Fibroblast of the aortic adventitia (primary cell): ENCODE measurements at regions not wholly inside any gene's neighbourhood (a gene's known extent, or its start where the extent isn't known, plus 50 kb on each side); places are given as distances from the start of the nearest gene placed in this dataset.

ENCODE experiments used
- DNase-seq: peaks from one replicate; pipeline ENCODE4 v3.0.0-alpha.2; 2010; ENCODE audit warnings: low read depth
- H3K4me3 ChIP-seq: 2 replicates; pipeline ENCODE4 v1.5.1; 2011; ENCODE audit warnings: low read depth, mild to moderate bottlenecking, control low read depth, low read length, moderate library complexity
- TF ChIP-seq, protein P1 (sequence below): IDR thresholded peaks from 2 replicates; pipeline ENCODE4 v1.5.1; 2011; ENCODE audit warnings: mild to moderate bottlenecking, low read length, control low read depth, inconsistent platforms; ENCODE audit not compliant: insufficient read depth

- no peak overlapping the region for H3K4me3 ChIP-seq
- TF ChIP-seq, protein P1, sequence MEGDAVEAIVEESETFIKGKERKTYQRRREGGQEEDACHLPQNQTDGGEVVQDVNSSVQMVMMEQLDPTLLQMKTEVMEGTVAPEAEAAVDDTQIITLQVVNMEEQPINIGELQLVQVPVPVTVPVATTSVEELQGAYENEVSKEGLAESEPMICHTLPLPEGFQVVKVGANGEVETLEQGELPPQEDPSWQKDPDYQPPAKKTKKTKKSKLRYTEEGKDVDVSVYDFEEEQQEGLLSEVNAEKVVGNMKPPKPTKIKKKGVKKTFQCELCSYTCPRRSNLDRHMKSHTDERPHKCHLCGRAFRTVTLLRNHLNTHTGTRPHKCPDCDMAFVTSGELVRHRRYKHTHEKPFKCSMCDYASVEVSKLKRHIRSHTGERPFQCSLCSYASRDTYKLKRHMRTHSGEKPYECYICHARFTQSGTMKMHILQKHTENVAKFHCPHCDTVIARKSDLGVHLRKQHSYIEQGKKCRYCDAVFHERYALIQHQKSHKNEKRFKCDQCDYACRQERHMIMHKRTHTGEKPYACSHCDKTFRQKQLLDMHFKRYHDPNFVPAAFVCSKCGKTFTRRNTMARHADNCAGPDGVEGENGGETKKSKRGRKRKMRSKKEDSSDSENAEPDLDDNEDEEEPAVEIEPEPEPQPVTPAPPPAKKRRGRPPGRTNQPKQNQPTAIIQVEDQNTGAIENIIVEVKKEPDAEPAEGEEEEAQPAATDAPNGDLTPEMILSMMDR = no peak
- no peak for DNase-seq
These were observed 390.7 kb downstream of the LIG4 start for GRCh38 chr13:107824635-107825034.

DNA sequence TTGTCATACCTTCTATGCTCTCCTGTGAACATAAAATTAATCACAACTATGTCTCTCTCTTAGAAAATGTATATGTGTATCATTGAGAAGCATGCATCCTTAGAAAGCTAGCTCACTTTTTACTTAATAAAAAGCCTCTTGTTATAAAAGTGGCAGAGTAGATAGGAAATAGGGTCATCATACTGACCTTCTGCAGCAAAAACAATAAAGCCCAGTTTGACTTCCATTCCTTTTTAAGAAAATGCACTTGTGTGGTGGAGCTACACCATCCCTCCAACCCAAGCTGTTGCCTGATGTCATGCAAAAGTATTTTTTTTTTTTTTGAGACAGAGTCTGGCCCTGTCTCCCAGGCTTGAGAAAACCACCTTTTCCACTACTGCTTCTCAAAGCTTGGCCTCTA, 393.3 kb downstream of the LIG4 start:
- TF ChIP-seq, protein P1 = no peak
- no peak for DNase-seq
- no peak overlapping the region for H3K4me3 ChIP-seq

GRCh38 chr13:107821492-107821891, 393.8 kb downstream of the LIG4 start:
- H3K4me3 ChIP-seq = no peak overlapping the region
- TF ChIP-seq, protein P1 = no peak
- no peak for DNase-seq

DNA sequence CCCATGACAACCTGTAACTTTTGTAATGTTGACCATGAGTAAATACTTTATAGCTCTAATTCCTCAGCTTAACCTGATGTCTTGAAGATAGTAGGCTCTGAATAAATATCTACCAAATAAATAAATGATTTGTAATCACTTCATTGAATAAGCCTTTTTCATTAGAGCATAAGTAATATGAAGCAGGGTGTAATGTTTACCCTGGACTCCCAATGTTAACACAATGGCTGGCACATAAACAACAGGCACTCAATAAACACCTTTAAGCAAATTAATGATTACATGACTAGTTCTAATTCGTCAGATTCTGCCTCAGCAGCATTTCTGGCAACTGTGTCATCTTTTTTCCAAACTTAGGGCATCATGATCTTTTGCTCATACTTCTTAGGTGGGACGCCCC, 396.3 kb downstream of the LIG4 start:
- no peak overlapping the region for H3K4me3 ChIP-seq
- DNase-seq = no peak
- TF ChIP-seq, protein P1 = no peak

GRCh38 chr13:107817647-107818287, 397.6 kb downstream of the LIG4 start:
- no peak overlapping the region for H3K4me3 ChIP-seq
- TF ChIP-seq, protein P1 = no peak
- DNase-seq = no peak

GRCh38 chr13:107812014-107812412, 403.3 kb downstream of the LIG4 start:
- DNase-seq = no peak
- H3K4me3 ChIP-seq = no peak overlapping the region
- TF ChIP-seq, protein P1 = no peak
